ENCODE measurements at regions not wholly inside any gene's neighbourhood (a gene's known extent, or its start where the extent isn't known, plus 50 kb on each side); places are given as distances from the start of the nearest gene placed in this dataset.

DNA sequence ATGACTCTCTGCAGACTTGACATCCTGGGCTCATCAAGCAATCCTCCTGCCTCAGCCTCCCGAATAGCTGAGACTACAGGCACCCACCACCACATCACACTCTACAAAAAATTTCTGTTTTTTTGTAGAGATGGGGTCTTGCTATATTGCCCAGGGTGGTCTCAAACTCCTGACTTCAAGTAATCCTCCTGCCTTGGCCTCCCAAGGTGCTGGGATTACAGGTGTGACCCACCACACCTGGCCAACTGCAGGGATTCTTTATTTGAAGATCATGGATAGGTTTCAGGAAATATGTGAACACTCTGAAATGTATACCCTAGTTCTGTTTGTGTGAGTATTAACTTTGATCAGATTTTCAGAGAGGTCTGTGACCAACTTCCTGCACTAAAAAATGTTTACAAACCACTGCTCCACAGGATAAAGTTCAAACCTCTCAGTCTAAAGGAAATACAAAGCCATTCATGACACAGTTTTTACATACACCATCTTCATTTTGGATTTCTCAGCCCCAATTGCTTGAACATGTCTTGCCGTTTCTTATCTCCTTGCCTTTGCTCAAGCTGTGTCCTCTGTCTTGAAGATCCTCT lies 252.3 kb upstream of the FGGY start:
- WGBS, 2 experiments (ENCODE audit: extremely low coverage in 1 of 2, insufficient coverage in 1 of 2, insufficient read length in 1 of 2, insufficient replicate concordance in 2 of 2, low coverage in 1 of 2, low lambda C conversion rate in 2 of 2, missing lambda C conversion rate in 1 of 2), result 83% methylated on average over 2 of the region's 2 CpGs; no CpG with 5 or more reads in 1 of the 2 experiments
- no peak overlapping the region for H3K4me2 ChIP-seq (ENCODE audit: insufficient read depth in 1 of 2, low read depth in 2 of 2, low read length in 2 of 2)
- ChIA-PET CTCF (ENCODE audit: partially characterized antibody) (interaction anchor here (1.1 to 3.2 kb wide), 2 partner anchors 14 to 15 kb away, joined by 4 to 7 read pairs; no protein-coding TSS in a partner anchor), POLR2A (ENCODE audit: partially characterized antibody) (no interaction called here)
- no peaks in the 10 kb centered on the region for H3K36me3 ChIP-seq (ENCODE audit: control insufficient read depth in 2 of 4, insufficient read depth in 4 of 4, low read length in 3 of 4)
- H3K56ac ChIP-seq (replicated peaks; ENCODE audit: insufficient read length, low read depth, low read length), result no peak overlapping the region
- DNase-seq (ENCODE audit: low read depth in 1 of 2, low spot score in 2 of 2) (no peak), FAIRE-seq (no peak)
- no peaks in the 10 kb centered on the region for H3K23me2 ChIP-seq (ENCODE audit: low read depth, low read length)
- no peak overlapping the region for H2BK120ac ChIP-seq (replicated peaks; ENCODE audit: low read depth, low read length)
- no peak overlapping the region for H4K8ac ChIP-seq (ENCODE audit: extremely low read depth, insufficient read depth, low read length)
- H2AK5ac ChIP-seq (ENCODE audit: low read depth, low read length), result no peak overlapping the region
- no peak overlapping the region for H2BK12ac ChIP-seq (ENCODE audit: low read depth, low read length)
- no peaks in the 10 kb centered on the region for H3K79me2 ChIP-seq (ENCODE audit: control insufficient read depth in 1 of 2, insufficient read depth in 2 of 2, low read length in 2 of 2)
- no peak overlapping the region for H3K14ac ChIP-seq (ENCODE audit: insufficient read length)
- no peaks in the 10 kb centered on the region for H3K79me1 ChIP-seq (ENCODE audit: low read depth, low read length)
- H3K9ac ChIP-seq (replicated peaks in 1 of 4; ENCODE audit: extremely low read depth in 1 of 4, low read depth in 3 of 4, low read length in 3 of 4), result no peak overlapping the region
- no peak overlapping the region for H2AFZ ChIP-seq (ENCODE audit: low read length)
- H2BK5ac ChIP-seq (ENCODE audit: low read depth, low read length), result no peak overlapping the region
- H3K4me3 ChIP-seq (ENCODE audit: extremely low read depth in 1 of 4, insufficient read depth in 2 of 4, low read depth in 3 of 4, low read length in 4 of 4), result no peak overlapping the region
- H3K27me3 ChIP-seq (replicated peaks in 1 of 4; ENCODE audit: control insufficient read depth in 3 of 4, extremely low read depth in 1 of 4, insufficient read depth in 3 of 4, low read length in 3 of 4), result no peaks in the 10 kb centered on the region; a peak in 1 of 7 replicates
- no peak overlapping the region for H3K27ac ChIP-seq (ENCODE audit: low read depth, low read length)
- H4K20me1 ChIP-seq (replicated peaks in 1 of 2; ENCODE audit: control insufficient read depth in 1 of 2, insufficient read depth in 2 of 2, low read length in 2 of 2), result no peaks in the 10 kb centered on the region
- H3K18ac ChIP-seq (ENCODE audit: extremely low read depth, low read length), result no peak overlapping the region
- 0 out of 4 replicates have a peak, but pooled peaks cover 0 to 3% of the 10 kb centered on the region in 2 experiments for H3K9me3 ChIP-seq (ENCODE audit: insufficient read depth in 2 of 2, low read depth in 1 of 2, low read length in 1 of 2)
- H4K91ac ChIP-seq (replicated peaks; ENCODE audit: insufficient read length, low read length), result no peak overlapping the region
- no peak overlapping the region for H2BK20ac ChIP-seq (ENCODE audit: low read length)
- H3K23ac ChIP-seq (ENCODE audit: insufficient read length), result no peak overlapping the region
- H3K4ac ChIP-seq (replicated peaks; ENCODE audit: insufficient read length, low read depth, low read length), result no peak overlapping the region
- H4K5ac ChIP-seq (ENCODE audit: insufficient read length, low read depth, low read length), result no peak overlapping the region
- H3K4me1 ChIP-seq (replicated peaks in 1 of 4; ENCODE audit: control insufficient read depth in 3 of 4, insufficient read depth in 4 of 4, low read length in 3 of 4), result peaks cover 0 to 2% (median 0%) of the 10 kb centered on the region in 4 experiments; a peak in 1 of 7 replicates
- no peak overlapping the region for H2BK15ac ChIP-seq (ENCODE audit: low read length)
- no peak for TF ChIP-seq POLR2AphosphoS5 (IDR thresholded peaks at IDR 0.05; ENCODE audit: low read depth, low read length)

Measured in H1 (cell line).